Naive thymus-derived CD8-positive, alpha-beta T cell (primary cell): ENCODE measurements at regions not wholly inside any gene's neighbourhood (a gene's known extent, or its start where the extent isn't known, plus 50 kb on each side); places are given as distances from the start of the nearest gene placed in this dataset.

Experiments used
- ATAC-seq, 2 donors: fragments of 150-1000 bp; cut with Tn5 transposase in 1 of 2; sonication (Bioruptor Pico), chemical (Tn5 transposase) in 1 of 2; 1 replicate in 1 of 2; 2 replicates in 1 of 2; pipeline ENCODE4 v1.10.0; 2021; ENCODE audit warnings: mild to moderate bottlenecking in 2 of 2, moderate library complexity in 2 of 2
- POLR2A ChIA-PET: fragments of 350-600 bp; sonication (Branson Sonifier 250); formaldehyde crosslinking; loops from one replicate; lab custom pipeline; 2021; ENCODE audit warnings: antibody characterized with exemption; lab: Charles Lee
- DNase-seq, 10 donors: peaks; one replicate each; pipeline versions ENCODE4 v3.0.0 to v3.0.0-alpha.2; 2020 to 2022
- H3K27ac Mint-ChIP-seq, 10 donors: one replicate each; pipeline ENCODE4 v1.8.0; 2020 to 2022; ENCODE audit warnings: mild to moderate bottlenecking in 10 of 10, mixed read lengths in 10 of 10, moderate library complexity in 4 of 10, inconsistent platforms in 1 of 10
- H3K27me3 Mint-ChIP-seq, 5 donors: one replicate each; pipeline ENCODE4 v1.8.0; 2021 to 2022; ENCODE audit warnings: mixed read lengths in 5 of 5
- H3K36me3 Mint-ChIP-seq, 3 donors: one replicate each; pipeline ENCODE4 v1.8.0; 2020 to 2022; ENCODE audit warnings: mixed read lengths in 3 of 3, mild to moderate bottlenecking in 2 of 3, inconsistent platforms in 1 of 3
- H3K4me1 Mint-ChIP-seq, 4 donors: one replicate each; pipeline ENCODE4 v1.8.0; 2021 to 2022; ENCODE audit warnings: mixed read lengths in 4 of 4
- H3K4me3 Mint-ChIP-seq, 10 donors: one replicate each; pipeline ENCODE4 v1.8.0; 2020 to 2022; ENCODE audit warnings: mild to moderate bottlenecking in 10 of 10, mixed read lengths in 10 of 10, moderate library complexity in 6 of 10, inconsistent platforms in 1 of 10
- H3K9me3 Mint-ChIP-seq, 9 donors: one replicate each; pipeline ENCODE4 v1.8.0; 2020 to 2022; ENCODE audit warnings: mixed read lengths in 9 of 9, mild to moderate bottlenecking in 3 of 9, inconsistent platforms in 1 of 9, moderate library complexity in 1 of 9

GRCh38 chr12:88416155-88416554 lies 164.1 kb downstream of the KITLG start:
- POLR2A ChIA-PET = no interaction called here
- DNase-seq = no peak
- Mint-ChIP-seq H3K4me1 (no peaks in the 10 kb centered on the region), H3K9me3 (peaks cover 0 to 7% (median 0%) of the 10 kb centered on the region in 9 donors), H3K36me3 (no peaks in the 10 kb centered on the region), H3K4me3 (no peak overlapping the region), H3K27me3 (peaks cover 0 to 4% (median 0%) of the 10 kb centered on the region in 5 donors), H3K27ac (no peak overlapping the region)
- no peak for ATAC-seq

DNA sequence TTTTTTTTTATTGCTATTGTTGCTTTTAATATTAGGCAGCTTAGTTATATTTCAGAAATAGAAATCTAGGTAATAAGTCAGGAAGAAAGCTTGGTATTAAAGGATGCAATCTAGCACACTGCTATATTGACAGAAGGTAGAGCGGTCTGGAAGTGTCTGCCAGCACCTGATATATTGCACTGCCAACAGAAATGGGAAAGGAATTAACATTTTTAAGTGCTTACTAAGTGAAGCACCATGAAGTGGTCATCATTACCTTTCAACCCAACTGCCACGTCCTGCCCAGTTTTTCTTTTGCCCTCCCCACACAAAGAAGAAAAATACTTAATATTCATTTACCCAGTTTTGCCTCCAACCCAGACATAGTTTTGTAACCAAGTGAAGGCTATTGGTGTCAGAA lies 163.5 kb downstream of the KITLG start:
- Mint-ChIP-seq H3K36me3 (no peaks in the 10 kb centered on the region), H3K9me3 (peaks cover 0 to 7% (median 0%) of the 10 kb centered on the region in 9 donors), H3K4me3 (no peak overlapping the region), H3K4me1 (no peaks in the 10 kb centered on the region), H3K27me3 (peaks cover 0 to 4% (median 0%) of the 10 kb centered on the region in 5 donors), H3K27ac (no peak overlapping the region)
- DNase-seq (no peak), ATAC-seq (no peak)
- POLR2A ChIA-PET = no interaction called here

DNA sequence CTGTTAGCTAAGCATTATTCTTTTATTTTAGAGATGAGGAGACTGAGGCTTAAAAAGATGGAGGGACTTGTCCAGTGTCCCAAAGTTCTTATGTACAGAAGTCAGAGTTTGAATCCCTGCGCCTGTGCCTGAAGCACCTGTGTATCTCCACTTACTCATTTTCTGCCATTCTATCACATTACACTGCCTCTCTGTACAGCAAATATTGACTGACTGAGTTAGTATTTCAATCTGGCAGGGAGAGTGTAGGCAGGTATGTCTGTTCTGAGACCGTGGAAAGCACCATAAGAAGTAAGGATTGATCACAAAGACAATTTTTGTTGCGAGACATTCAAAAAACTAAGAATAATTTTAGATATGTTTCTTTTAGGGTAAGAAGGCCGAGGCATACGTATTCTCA lies 162.7 kb downstream of the KITLG start:
- ATAC-seq (no peak), DNase-seq (no peak)
- Mint-ChIP-seq H3K9me3 (peaks cover 0 to 7% (median 0%) of the 10 kb centered on the region in 9 donors), H3K4me1 (no peaks in the 10 kb centered on the region), H3K27ac (no peak overlapping the region), H3K36me3 (no peaks in the 10 kb centered on the region), H3K4me3 (no peak overlapping the region), H3K27me3 (peaks cover 0 to 4% (median 0%) of the 10 kb centered on the region in 5 donors)
- POLR2A ChIA-PET = no interaction called here

DNA sequence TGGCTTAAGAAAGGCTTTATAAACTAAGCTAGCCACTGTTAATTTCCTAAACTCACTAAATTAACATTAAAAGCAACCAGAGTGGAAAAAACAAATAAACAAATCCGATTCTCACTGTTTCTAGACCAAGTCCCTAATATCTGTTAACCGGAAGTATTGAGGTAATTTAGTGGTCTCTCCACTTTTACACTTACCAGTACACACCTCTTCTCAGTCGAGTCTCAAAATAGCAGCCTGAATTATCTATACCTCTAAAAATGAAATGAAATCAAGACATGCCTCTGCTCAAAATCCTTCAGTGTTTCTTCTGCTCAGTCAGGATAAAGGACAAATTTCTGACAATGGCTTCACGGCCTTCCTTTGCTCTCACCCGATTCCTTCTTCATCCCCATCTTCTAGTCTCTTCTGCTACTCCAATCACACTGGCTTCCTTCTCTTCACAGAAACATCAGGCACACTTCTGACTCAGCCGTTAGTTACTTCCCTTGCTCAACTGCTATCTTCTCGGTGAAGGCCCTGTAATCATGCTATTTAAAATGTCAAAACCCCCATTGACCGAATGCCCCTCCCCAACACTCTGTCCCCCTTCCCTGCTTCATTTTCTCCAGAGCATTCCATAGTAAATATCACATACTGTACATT lies 161.3 kb downstream of the KITLG start:
- DNase-seq (no peak), ATAC-seq (no peak)
- POLR2A ChIA-PET = no interaction called here
- no peak overlapping the region for H3K27ac Mint-ChIP-seq
- no peak overlapping the region for H3K4me3 Mint-ChIP-seq
- H3K9me3 Mint-ChIP-seq = peaks cover 0 to 7% (median 0%) of the 10 kb centered on the region in 9 donors
- peaks cover 0 to 4% (median 0%) of the 10 kb centered on the region in 5 donors for H3K27me3 Mint-ChIP-seq
- H3K4me1 Mint-ChIP-seq = no peaks in the 10 kb centered on the region
- no peaks in the 10 kb centered on the region for H3K36me3 Mint-ChIP-seq

GRCh38 chr12:88419794-88420193 lies 160.5 kb downstream of the KITLG start:
- H3K4me3 Mint-ChIP-seq = no peak overlapping the region
- no peak for DNase-seq
- POLR2A ChIA-PET = no interaction called here
- peaks cover 0 to 1% (median 0%) of the 10 kb centered on the region in 5 donors for H3K27me3 Mint-ChIP-seq
- peaks cover 0 to 7% (median 0%) of the 10 kb centered on the region in 9 donors for H3K9me3 Mint-ChIP-seq
- no peaks in the 10 kb centered on the region for H3K36me3 Mint-ChIP-seq
- H3K4me1 Mint-ChIP-seq = no peaks in the 10 kb centered on the region
- H3K27ac Mint-ChIP-seq = no peak overlapping the region
- no peak for ATAC-seq

DNA sequence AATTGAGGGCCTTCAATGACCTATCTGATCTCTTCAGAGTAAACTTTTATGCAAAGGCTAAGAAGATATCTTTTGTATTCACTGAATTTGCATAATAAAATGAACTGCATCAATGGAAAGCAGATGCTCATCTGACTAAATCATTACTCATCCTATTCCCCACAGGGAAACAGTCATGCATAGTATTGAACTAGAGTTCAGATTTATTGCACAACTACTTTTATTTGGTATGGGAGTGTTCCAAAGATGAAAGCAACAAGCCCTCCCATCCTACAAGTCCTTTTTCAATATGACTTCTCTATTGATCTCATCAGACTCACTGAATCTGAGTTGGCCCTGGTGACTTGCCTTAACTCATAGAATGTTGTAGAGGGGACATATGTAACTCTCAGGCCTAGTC lies 159.8 kb downstream of the KITLG start:
- no peak for DNase-seq
- H3K27ac Mint-ChIP-seq = no peak overlapping the region
- POLR2A ChIA-PET = no interaction called here
- no peaks in the 10 kb centered on the region for H3K4me1 Mint-ChIP-seq
- no peak overlapping the region for H3K4me3 Mint-ChIP-seq
- H3K36me3 Mint-ChIP-seq = no peaks in the 10 kb centered on the region
- no peak for ATAC-seq
- H3K9me3 Mint-ChIP-seq = peaks cover 0 to 7% (median 0%) of the 10 kb centered on the region in 9 donors
- H3K27me3 Mint-ChIP-seq = no peaks in the 10 kb centered on the region

DNA sequence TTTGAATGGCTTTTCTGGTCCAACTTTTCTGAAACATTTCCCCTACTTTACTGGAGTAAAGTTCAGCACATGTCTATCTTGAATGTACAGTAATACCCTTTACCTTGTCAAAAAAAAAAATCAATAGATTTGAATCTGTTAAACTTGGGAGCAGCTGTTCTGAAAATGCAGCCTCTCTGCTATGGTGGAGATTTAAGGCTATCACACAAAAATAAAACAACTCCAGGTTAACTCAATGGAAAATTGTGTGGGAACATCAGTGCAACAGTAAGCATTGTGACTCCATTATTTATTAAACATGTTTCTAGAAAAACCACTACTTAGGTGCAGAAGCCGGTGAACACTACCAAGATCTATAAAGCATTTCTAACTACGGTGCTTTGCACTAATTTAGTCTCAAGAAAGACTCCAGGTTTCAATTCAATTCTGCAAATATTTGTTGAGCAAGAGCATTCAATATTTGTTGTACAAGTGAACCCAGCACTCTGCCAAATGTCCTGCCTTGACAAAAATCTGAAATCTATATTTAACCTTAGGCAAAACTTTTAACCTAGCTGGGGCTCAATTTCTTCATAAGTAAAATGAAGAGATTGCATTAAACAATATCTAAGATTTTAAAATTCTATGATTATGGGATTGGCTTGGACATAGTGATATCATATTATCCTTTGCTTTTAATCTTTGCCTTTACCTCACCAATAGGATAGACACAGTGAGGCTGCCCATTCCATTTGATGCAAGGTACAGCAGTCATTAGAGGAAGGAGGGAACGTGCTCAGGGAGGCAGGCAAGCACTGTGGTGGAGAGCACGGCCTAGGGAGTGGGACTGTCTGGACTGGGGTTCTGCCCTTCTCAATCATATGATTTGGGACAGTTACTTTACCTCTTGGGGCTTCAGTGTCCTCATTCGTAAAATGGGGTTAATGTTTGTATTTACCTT lies 155.2 kb downstream of the KITLG start:
- no peak for DNase-seq
- H3K27me3 Mint-ChIP-seq = no peaks in the 10 kb centered on the region
- H3K4me3 Mint-ChIP-seq = no peak overlapping the region
- H3K9me3 Mint-ChIP-seq = peaks cover 0 to 4% (median under 1%) of the 10 kb centered on the region in 9 donors
- POLR2A ChIA-PET = no interaction called here
- no peak for ATAC-seq
- H3K36me3 Mint-ChIP-seq = no peaks in the 10 kb centered on the region
- H3K4me1 Mint-ChIP-seq = no peaks in the 10 kb centered on the region
- no peak overlapping the region for H3K27ac Mint-ChIP-seq

- H3K36me3 Mint-ChIP-seq = no peaks in the 10 kb centered on the region
- POLR2A ChIA-PET = no interaction called here
- H3K27ac Mint-ChIP-seq = no peak overlapping the region
- ATAC-seq (no peak), DNase-seq (no peak)
- H3K4me1 Mint-ChIP-seq = no peaks in the 10 kb centered on the region
- H3K27me3 Mint-ChIP-seq = peaks cover 0 to 2% (median 0%) of the 10 kb centered on the region in 5 donors
- H3K4me3 Mint-ChIP-seq = no peak overlapping the region
- peaks cover 0 to 4% (median 2%) of the 10 kb centered on the region in 9 donors for H3K9me3 Mint-ChIP-seq
Observed at GRCh38 chr12:88428350-88428749, 151.9 kb downstream of the KITLG start.

DNA sequence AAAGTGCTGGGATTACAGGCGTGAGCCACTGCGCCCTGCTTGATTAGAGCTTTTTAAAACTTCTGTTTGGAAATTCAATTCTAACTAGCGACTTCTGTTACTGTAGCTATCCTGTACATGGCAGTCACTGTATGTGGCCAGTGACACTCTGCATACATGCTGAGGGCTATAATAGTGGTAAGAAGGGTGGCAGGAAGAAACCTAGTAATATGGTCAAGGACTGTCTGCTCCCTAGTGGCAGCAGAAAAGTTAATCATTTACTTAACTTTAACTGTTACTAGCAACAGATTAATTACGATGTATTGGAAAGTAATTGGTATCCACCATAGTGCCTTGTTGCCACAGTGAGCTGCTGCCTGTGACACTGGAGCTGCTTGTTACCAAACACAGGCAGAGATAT lies 149.0 kb downstream of the KITLG start:
- ATAC-seq (no peak), DNase-seq (no peak)
- H3K27ac Mint-ChIP-seq = no peak overlapping the region
- POLR2A ChIA-PET = no interaction called here
- no peaks in the 10 kb centered on the region for H3K36me3 Mint-ChIP-seq
- H3K9me3 Mint-ChIP-seq = peaks cover 0 to 7% (median 2%) of the 10 kb centered on the region in 9 donors
- peaks cover 0 to 3% (median 1%) of the 10 kb centered on the region in 5 donors for H3K27me3 Mint-ChIP-seq
- H3K4me3 Mint-ChIP-seq = no peak overlapping the region
- H3K4me1 Mint-ChIP-seq = no peaks in the 10 kb centered on the region

GRCh38 chr12:88432531-88433490 lies 147.5 kb downstream of the KITLG start:
- no peaks in the 10 kb centered on the region for H3K4me1 Mint-ChIP-seq
- no peak for DNase-seq
- peaks cover 0 to 7% (median 3%) of the 10 kb centered on the region in 9 donors for H3K9me3 Mint-ChIP-seq
- no peaks in the 10 kb centered on the region for H3K36me3 Mint-ChIP-seq
- no peak overlapping the region for H3K4me3 Mint-ChIP-seq
- POLR2A ChIA-PET = no interaction called here
- H3K27ac Mint-ChIP-seq = no peak overlapping the region
- peaks cover 0 to 6% (median 1%) of the 10 kb centered on the region in 5 donors for H3K27me3 Mint-ChIP-seq
- no peak for ATAC-seq

- ATAC-seq (no peak), DNase-seq (no peak)
- POLR2A ChIA-PET = no interaction called here
- H3K27me3 Mint-ChIP-seq = peaks cover 0 to 12% (median 1%) of the 10 kb centered on the region in 5 donors
- H3K9me3 Mint-ChIP-seq = peaks cover 0 to 9% (median 3%) of the 10 kb centered on the region in 9 donors
- no peak overlapping the region for H3K27ac Mint-ChIP-seq
- H3K36me3 Mint-ChIP-seq = no peaks in the 10 kb centered on the region
- H3K4me1 Mint-ChIP-seq = no peaks in the 10 kb centered on the region
- H3K4me3 Mint-ChIP-seq = no peak overlapping the region
Observed at GRCh38 chr12:88433997-88434703, 146.1 kb downstream of the KITLG start.
